Fibroblast of skin of abdomen (primary cell): ENCODE measurements at regions not wholly inside any gene's neighbourhood (a gene's known extent, or its start where the extent isn't known, plus 50 kb on each side); places are given as distances from the start of the nearest gene placed in this dataset.
"Not testable (repeated sequence)": the region's sequence is repeated elsewhere in the genome, so short reads cannot be mapped to it uniquely, and the experiment has no call there.

Source experiments
- DNase-seq: peaks from one replicate; pipeline ENCODE4 v3.0.0-alpha.2; 2013

GRCh38 chr5:17037751-17038150 is 101.7 kb upstream of the MYO10 start:
- DNase-seq, result no peak

GRCh38 chr5:17039170-17039569 is 103.1 kb upstream of the MYO10 start:
- DNase-seq, result no peak

GRCh38 chr5:17042041-17042440 is 106.0 kb upstream of the MYO10 start:
- peak; percentile 39 for DNase-seq

GRCh38 chr5:17046320-17046719 is 110.2 kb upstream of the MYO10 start:
- no peak for DNase-seq

- no peak for DNase-seq
Measured at GRCh38 chr5:17050236-17050635, 114.1 kb upstream of the MYO10 start.

GRCh38 chr5:17054911-17055310 is 118.8 kb upstream of the MYO10 start:
- no peak for DNase-seq

- no peak for DNase-seq
Measured at GRCh38 chr5:17056141-17056631, 120.1 kb upstream of the MYO10 start.

GRCh38 chr5:17058438-17058837 is 122.3 kb upstream of the MYO10 start:
- no peak for DNase-seq

- no peak for DNase-seq
Measured at GRCh38 chr5:17061973-17062470, 125.9 kb upstream of the MYO10 start.

GRCh38 chr5:17062741-17063140 is 126.7 kb upstream of the MYO10 start:
- DNase-seq, result not testable (repeated sequence)

GRCh38 chr5:17064241-17064640 is 128.2 kb upstream of the MYO10 start:
- no peak for DNase-seq

- DNase-seq, result no peak
Measured at GRCh38 chr5:17065458-17065857, 129.4 kb upstream of the MYO10 start.

GRCh38 chr5:17066026-17066425 is 129.9 kb upstream of the MYO10 start:
- not testable (repeated sequence) for DNase-seq

GRCh38 chr5:17067657-17068392 is 131.7 kb upstream of the MYO10 start:
- DNase-seq, result no peak

- no peak for DNase-seq
Measured at GRCh38 chr5:17069995-17070511, 134.0 kb upstream of the MYO10 start.

GRCh38 chr5:17070647-17071046 is 134.6 kb upstream of the MYO10 start:
- DNase-seq, result no peak

GRCh38 chr5:17075236-17075635 is 139.1 kb upstream of the MYO10 start:
- no peak for DNase-seq

- no peak for DNase-seq
Measured at GRCh38 chr5:17076272-17076671, 140.2 kb upstream of the MYO10 start.

GRCh38 chr5:17077440-17078233 is 139.8 kb upstream of the BASP1 start:
- peak; percentile 66 for DNase-seq

- DNase-seq, result no peak
Measured at GRCh38 chr5:17079562-17079961, 137.9 kb upstream of the BASP1 start.

GRCh38 chr5:17080361-17080760 is 137.1 kb upstream of the BASP1 start:
- DNase-seq, result no peak

GRCh38 chr5:17081142-17081541 is 136.3 kb upstream of the BASP1 start:
- peak; percentile 70 for DNase-seq

- not testable (repeated sequence) for DNase-seq
Measured at GRCh38 chr5:17083276-17083675, 134.2 kb upstream of the BASP1 start.
